Left renal pelvis (tissue), 4 donors: ENCODE measurements at regions not wholly inside any gene's neighbourhood (a gene's known extent, or its start where the extent isn't known, plus 50 kb on each side); places are given as distances from the start of the nearest gene placed in this dataset.

Experiments
- DNase-seq, 4 donors: peaks; one replicate each; pipeline ENCODE4 v3.0.0-alpha.2; 2013; ENCODE audit warnings: low read depth in 4 of 4, low spot score in 3 of 4

GRCh38 chr16:50858376-50858775, 116.5 kb downstream of the CYLD start:
- no peak for DNase-seq

DNA sequence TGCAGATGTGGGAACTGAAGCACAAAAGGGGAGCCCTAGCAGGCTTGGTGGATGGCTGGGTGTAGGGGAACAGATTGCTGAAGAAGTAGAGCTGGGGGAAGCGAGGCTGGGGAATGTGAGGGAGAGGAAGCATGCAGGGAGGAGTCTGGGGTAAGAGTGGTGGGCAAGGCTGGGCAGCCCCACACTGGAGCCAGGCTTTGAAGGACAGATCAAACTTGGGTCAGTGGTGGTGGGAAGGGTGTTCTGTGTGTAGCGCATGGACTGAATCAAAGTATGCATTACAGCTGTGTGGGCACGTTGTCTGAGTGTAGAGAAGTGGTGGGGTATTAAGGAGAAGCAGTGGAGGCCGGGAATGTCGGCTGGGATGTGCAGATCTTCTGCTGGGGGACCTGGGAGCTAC, 116.0 kb downstream of the CYLD start:
- DNase-seq = no peak

DNA sequence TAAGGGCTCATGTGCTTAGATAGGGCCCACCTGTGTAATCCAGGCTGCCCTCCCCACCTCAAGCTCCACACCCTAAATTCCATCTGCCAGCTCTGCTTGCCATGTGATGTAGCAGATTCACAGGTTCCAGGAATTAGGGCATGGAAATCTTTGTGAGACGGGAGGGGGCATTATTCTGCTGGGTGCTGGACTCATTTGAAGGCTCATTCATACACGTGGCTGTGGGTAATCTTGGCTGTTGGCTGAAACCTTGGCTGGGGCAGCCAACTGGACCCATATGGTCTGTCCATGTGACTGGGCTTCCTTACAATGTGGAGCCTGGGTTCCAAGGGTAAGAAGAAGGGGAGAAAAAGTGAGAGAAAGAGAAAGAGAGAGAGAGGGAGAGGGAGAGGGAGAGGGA, 115.1 kb downstream of the CYLD start:
- no peak for DNase-seq

- no peak for DNase-seq
Measured at GRCh38 chr16:50853329-50853728, 111.4 kb downstream of the CYLD start.
